DND-41 (cell line): ENCODE measurements at regions not wholly inside any gene's neighbourhood (a gene's known extent, or its start where the extent isn't known, plus 50 kb on each side); places are given as distances from the start of the nearest gene placed in this dataset.

Experiments
- ATAC-seq: fragments of 200-7000 bp; cut with Tn5 transposase; 3 replicates; pipeline ENCODE4 v1.9.1; 2021; ENCODE audit warnings: low read depth; ENCODE audit not compliant: insufficient read depth
- DNase-seq: peaks from one replicate; pipeline ENCODE4 v3.0.0-alpha.2; 2020
- H2AFZ ChIP-seq: 2 replicates; pipeline ENCODE4 v1.6.0; 2012; ENCODE audit warnings: low read depth, low read length
- H3K27ac ChIP-seq: 2 replicates; pipeline ENCODE4 v1.5.1; 2012; ENCODE audit warnings: low read length, inconsistent platforms
- H3K27me3 ChIP-seq: fragments of 200-600 bp; sonication (generic); 2 replicates; pipeline ENCODE4 v1.6.0; 2012; ENCODE audit warnings: low read length, mild to moderate bottlenecking, inconsistent platforms; ENCODE audit not compliant: insufficient read depth, poor library complexity
- H3K36me3 ChIP-seq: 2 replicates; pipeline ENCODE4 v1.5.1; 2012; ENCODE audit warnings: low read length, inconsistent platforms; ENCODE audit not compliant: insufficient read depth
- H3K4me1 ChIP-seq: 2 replicates; pipeline ENCODE4 v1.5.1; 2012; ENCODE audit warnings: mild to moderate bottlenecking, low read length; ENCODE audit not compliant: insufficient read depth
- H3K4me2 ChIP-seq: 2 replicates; pipeline ENCODE4 v1.6.0; 2012; ENCODE audit warnings: mild to moderate bottlenecking, moderate library complexity, low read length, inconsistent platforms; ENCODE audit not compliant: insufficient read depth
- H3K4me3 ChIP-seq, 2 experiments: fragments of 200-600 bp in 1 of 2; shearing (Covaris generic) in 1 of 2; 2 replicates each; pipeline ENCODE4 v1.5.1; 2012 to 2016; ENCODE audit warnings: inconsistent platforms in 2 of 2, low read length in 2 of 2, mild to moderate bottlenecking in 2 of 2, low read depth in 1 of 2, moderate library complexity in 1 of 2
- H3K79me2 ChIP-seq: 2 replicates; pipeline ENCODE4 v1.6.0; 2012; ENCODE audit warnings: low read length, inconsistent platforms; ENCODE audit not compliant: insufficient read depth
- H3K9ac ChIP-seq: 2 replicates; pipeline ENCODE4 v1.6.0; 2012; ENCODE audit warnings: low read depth, mild to moderate bottlenecking, inconsistent platforms, low read length, moderate library complexity
- H3K9me3 ChIP-seq: 2 replicates; pipeline ENCODE4 v1.5.1; 2012; ENCODE audit warnings: low read length, moderate library complexity, mild to moderate bottlenecking, inconsistent platforms; ENCODE audit not compliant: insufficient read depth, severe bottlenecking
- H4K20me1 ChIP-seq: 2 replicates; pipeline ENCODE4 v1.6.0; 2012; ENCODE audit warnings: low read length; ENCODE audit not compliant: insufficient read depth
- EZH2 ChIP-seq: IDR thresholded peaks from 3 replicates; pipeline ENCODE4 v1.6.1; 2012; ENCODE audit warnings: borderline replicate concordance, low read depth, mild to moderate bottlenecking, moderate library complexity, low read length, inconsistent platforms; ENCODE audit not compliant: severe bottlenecking
- TF ChIP-seq, protein P1 (sequence below): IDR thresholded peaks from 2 replicates; pipeline ENCODE4 v1.5.1; 2012; ENCODE audit warnings: borderline replicate concordance, low read length, moderate library complexity, mild to moderate bottlenecking; ENCODE audit not compliant: poor library complexity, severe bottlenecking; ENCODE audit errors: extremely low read depth

DNA sequence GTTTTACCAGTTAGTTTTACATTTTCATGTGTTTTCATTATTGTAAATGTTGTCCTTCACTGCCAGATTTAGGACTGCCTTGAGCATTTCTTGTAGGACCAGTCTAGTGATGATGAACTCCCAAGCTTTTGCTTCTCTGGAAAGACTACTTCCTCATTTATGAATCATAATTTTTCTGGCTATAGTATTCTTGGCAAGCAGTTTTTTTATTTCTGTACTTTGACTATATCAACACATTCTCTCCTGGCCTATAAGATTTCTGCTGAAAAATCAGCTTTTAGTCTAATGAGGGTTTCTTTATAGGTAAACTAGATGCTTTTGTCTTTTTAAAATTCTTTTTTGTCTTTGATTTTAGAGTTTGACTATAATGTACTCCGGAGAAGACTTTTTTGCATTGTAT, 256.8 kb upstream of the GRAMD2B start:
- DNase-seq, result no peak
- no peak for TF ChIP-seq EZH2
- TF ChIP-seq, protein P1, sequence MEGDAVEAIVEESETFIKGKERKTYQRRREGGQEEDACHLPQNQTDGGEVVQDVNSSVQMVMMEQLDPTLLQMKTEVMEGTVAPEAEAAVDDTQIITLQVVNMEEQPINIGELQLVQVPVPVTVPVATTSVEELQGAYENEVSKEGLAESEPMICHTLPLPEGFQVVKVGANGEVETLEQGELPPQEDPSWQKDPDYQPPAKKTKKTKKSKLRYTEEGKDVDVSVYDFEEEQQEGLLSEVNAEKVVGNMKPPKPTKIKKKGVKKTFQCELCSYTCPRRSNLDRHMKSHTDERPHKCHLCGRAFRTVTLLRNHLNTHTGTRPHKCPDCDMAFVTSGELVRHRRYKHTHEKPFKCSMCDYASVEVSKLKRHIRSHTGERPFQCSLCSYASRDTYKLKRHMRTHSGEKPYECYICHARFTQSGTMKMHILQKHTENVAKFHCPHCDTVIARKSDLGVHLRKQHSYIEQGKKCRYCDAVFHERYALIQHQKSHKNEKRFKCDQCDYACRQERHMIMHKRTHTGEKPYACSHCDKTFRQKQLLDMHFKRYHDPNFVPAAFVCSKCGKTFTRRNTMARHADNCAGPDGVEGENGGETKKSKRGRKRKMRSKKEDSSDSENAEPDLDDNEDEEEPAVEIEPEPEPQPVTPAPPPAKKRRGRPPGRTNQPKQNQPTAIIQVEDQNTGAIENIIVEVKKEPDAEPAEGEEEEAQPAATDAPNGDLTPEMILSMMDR, result no peak
- Histone ChIP-seq H3K4me3 (no peak overlapping the region), H4K20me1 (no peaks in the 10 kb centered on the region), H3K4me2 (no peak overlapping the region), H3K27ac (no peak overlapping the region), H3K36me3 (no peaks in the 10 kb centered on the region), H3K27me3 (no peaks in the 10 kb centered on the region), H3K9ac (no peak overlapping the region), H2AFZ (no peak overlapping the region), H3K4me1 (no peaks in the 10 kb centered on the region), H3K9me3 (no peaks in the 10 kb centered on the region), H3K79me2 (no peaks in the 10 kb centered on the region)
- ATAC-seq, result no peak

- Histone ChIP-seq H3K9me3 (peaks cover 2% of the 10 kb centered on the region), H3K79me2 (no peaks in the 10 kb centered on the region), H3K27me3 (no peaks in the 10 kb centered on the region), H3K9ac (no peak overlapping the region), H3K36me3 (no peaks in the 10 kb centered on the region), H2AFZ (no peak overlapping the region), H3K4me3 (no peak overlapping the region), H3K4me2 (no peak overlapping the region), H3K27ac (no peak overlapping the region), H4K20me1 (no peaks in the 10 kb centered on the region), H3K4me1 (no peaks in the 10 kb centered on the region)
- TF ChIP-seq, protein P1, result no peak
- TF ChIP-seq EZH2, result no peak
- no peak for DNase-seq
- ATAC-seq, result no peak
Measured at GRCh38 chr5:126168785-126169184, 254.4 kb upstream of the GRAMD2B start.

DNA sequence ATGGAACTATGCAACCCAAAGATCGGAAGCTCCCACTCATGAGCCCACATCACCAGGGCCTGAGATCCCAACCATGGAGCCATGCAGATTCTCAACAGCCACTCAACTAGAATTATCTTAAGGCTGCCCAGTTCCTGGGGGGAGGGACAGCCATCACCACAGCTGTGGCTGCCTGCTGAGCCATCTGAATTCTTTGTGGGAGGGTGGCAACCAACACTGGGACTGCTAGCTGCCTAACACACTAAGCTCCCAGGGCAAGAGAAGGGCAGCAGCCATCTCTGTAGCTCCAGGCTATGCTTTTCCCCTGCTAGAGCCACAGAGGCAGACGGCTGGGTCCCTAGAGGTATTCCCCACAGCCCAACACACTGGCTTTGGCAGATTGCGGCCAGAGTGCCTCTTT, 251.3 kb upstream of the GRAMD2B start:
- no peaks in the 10 kb centered on the region for H3K36me3 ChIP-seq
- DNase-seq (no peak), ATAC-seq (no peak)
- no peak overlapping the region for H3K27ac ChIP-seq
- no peaks in the 10 kb centered on the region for H3K4me1 ChIP-seq
- no peak overlapping the region for H3K4me3 ChIP-seq
- H2AFZ ChIP-seq, result no peak overlapping the region
- no peak overlapping the region for H3K9ac ChIP-seq
- TF ChIP-seq EZH2, result no peak
- TF ChIP-seq, protein P1, result no peak
- H3K9me3 ChIP-seq, result peaks cover 2% of the 10 kb centered on the region
- H3K4me2 ChIP-seq, result no peak overlapping the region
- H3K79me2 ChIP-seq, result no peaks in the 10 kb centered on the region
- H3K27me3 ChIP-seq, result no peaks in the 10 kb centered on the region
- H4K20me1 ChIP-seq, result no peaks in the 10 kb centered on the region

DNA sequence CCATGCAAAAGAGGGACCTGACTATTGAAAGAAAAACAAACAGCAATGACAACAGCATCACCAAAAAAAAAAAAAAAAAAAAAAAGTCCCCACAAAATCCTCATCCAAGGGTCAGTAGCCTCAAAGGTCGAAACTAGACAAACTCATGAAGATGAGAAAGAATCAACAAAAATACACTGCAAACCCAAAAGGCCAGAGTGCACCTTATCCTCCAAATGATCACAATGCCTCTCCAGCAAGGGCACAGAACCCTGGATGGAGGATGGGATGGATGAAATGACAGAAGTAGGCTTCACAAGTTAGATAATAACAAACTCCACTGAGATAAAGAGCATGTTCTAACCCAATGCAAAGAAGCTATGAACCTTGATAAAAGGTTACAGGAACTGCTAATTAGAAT, 250.4 kb upstream of the GRAMD2B start:
- no peaks in the 10 kb centered on the region for H3K27me3 ChIP-seq
- no peak overlapping the region for H3K4me3 ChIP-seq
- DNase-seq, result no peak
- H3K36me3 ChIP-seq, result no peaks in the 10 kb centered on the region
- no peak overlapping the region for H3K27ac ChIP-seq
- no peak for ATAC-seq
- no peak overlapping the region for H2AFZ ChIP-seq
- no peak overlapping the region for H3K4me2 ChIP-seq
- no peaks in the 10 kb centered on the region for H3K4me1 ChIP-seq
- no peaks in the 10 kb centered on the region for H4K20me1 ChIP-seq
- H3K79me2 ChIP-seq, result no peaks in the 10 kb centered on the region
- peaks cover 2% of the 10 kb centered on the region for H3K9me3 ChIP-seq
- TF ChIP-seq, protein P1, result no peak
- no peak for TF ChIP-seq EZH2
- no peak overlapping the region for H3K9ac ChIP-seq
